Panc1 (cell line): ENCODE measurements at regions not wholly inside any gene's neighbourhood (a gene's known extent, or its start where the extent isn't known, plus 50 kb on each side); places are given as distances from the start of the nearest gene placed in this dataset.

Experiments used
- ATAC-seq: fragments of 200-7000 bp; cut with Tn5 transposase; 2 replicates; pipeline ENCODE4 v1.9.1; 2020; ENCODE audit warnings: mild to moderate bottlenecking, moderate library complexity
- BruUV-seq: library from RNA; stranded (reverse); fragments of 400-500 nt; replicated peaks from 2 replicates; lab custom pipeline; 2021; lab: Mats Ljungman, UMichigan
- CTCF ChIA-PET: fragments of 300-600 bp; sonication (Branson Sonifier 250); formaldehyde crosslinking; loops from one replicate; lab custom pipeline; 2022; ENCODE audit warnings: antibody characterized with exemption; lab: Charles Lee
- POLR2A ChIA-PET: fragments of 300-600 bp; sonication (Branson Sonifier 250); formaldehyde crosslinking; loops from one replicate; lab custom pipeline; 2022; ENCODE audit warnings: antibody characterized with exemption; lab: Charles Lee
- DNase-seq: peaks from one replicate; pipeline ENCODE4 v3.0.0-alpha.2; 2010; ENCODE audit warnings: low read depth, low spot score
- H3K27ac ChIP-seq: 2 replicates; pipeline ENCODE4 v1.5.1; 2011; ENCODE audit warnings: mild to moderate bottlenecking, low read length, inconsistent platforms
- H3K27me3 ChIP-seq: fragments of 200-500 bp; sonication (Bioruptor generic); 2 replicates; pipeline ENCODE4 v1.6.0; 2014; ENCODE audit warnings: low read length, inconsistent platforms; ENCODE audit not compliant: control insufficient read depth, insufficient read depth
- H3K36me3 ChIP-seq: fragments of 200-500 bp; sonication (Bioruptor generic); 2 replicates; pipeline ENCODE4 v1.5.1; 2014; ENCODE audit warnings: inconsistent platforms, mild to moderate bottlenecking, low read length, moderate library complexity; ENCODE audit not compliant: control insufficient read depth, insufficient read depth
- H3K4me1 ChIP-seq: 2 replicates; pipeline ENCODE4 v1.5.1; 2011; ENCODE audit warnings: inconsistent platforms, mild to moderate bottlenecking, low read length, moderate library complexity; ENCODE audit not compliant: control insufficient read depth, insufficient read depth
- H3K4me3 ChIP-seq, 2 experiments: 2 replicates each; pipeline ENCODE4 v1.5.1; 2011 to 2012; ENCODE audit warnings: low read depth in 2 of 2, low read length in 2 of 2, mild to moderate bottlenecking in 2 of 2, inconsistent platforms in 1 of 2, moderate library complexity in 1 of 2
- H3K9me3 ChIP-seq: fragments of 200-500 bp; sonication (Bioruptor generic); 2 replicates; pipeline ENCODE4 v1.5.1; 2014; ENCODE audit warnings: low read depth, mild to moderate bottlenecking, inconsistent platforms, low read length, moderate library complexity; ENCODE audit not compliant: control insufficient read depth, insufficient read depth
- POLR2AphosphoS5 ChIP-seq: IDR thresholded peaks from 2 replicates; pipeline ENCODE4 v1.6.1; 2012; ENCODE audit warnings: mild to moderate bottlenecking, low read depth, low read length, moderate library complexity
- SIN3A ChIP-seq: IDR thresholded peaks from 2 replicates; pipeline ENCODE4 v1.6.1; 2012; ENCODE audit warnings: low read depth, mild to moderate bottlenecking, low read length, moderate library complexity, borderline replicate concordance; ENCODE audit not compliant: insufficient read depth
- TCF7L2 ChIP-seq: IDR thresholded peaks from 2 replicates; pipeline ENCODE4 v1.6.1; 2011; ENCODE audit warnings: mild to moderate bottlenecking, low read depth, low read length, inconsistent platforms
- in situ Hi-C: cut with HindIII; loops from 2 replicates; pipeline ENCODE4 v1.10.0; 2016; ENCODE audit warnings: low sequenced_read_pairs, low pct_unique_long_range_greater_than_20kb
- intact Hi-C: fragments of 100-400 bp; cut with micrococcal nuclease; formaldehyde crosslinking; loops from one replicate; pipeline ENCODE4 v1.10.0; 2022; ENCODE audit not compliant: unreplicated experiment
- TF ChIP-seq, protein P1 (sequence below): fragments of 450-650 bp; IDR thresholded peaks from 2 replicates; pipeline ENCODE4 v1.5.1; 2017; ENCODE audit warnings: mild to moderate bottlenecking
- TF ChIP-seq, protein P2 (sequence below), 2 experiments: IDR thresholded peaks; 2 replicates each; pipeline ENCODE4 v1.6.1; 2011 to 2012; ENCODE audit warnings: low read depth in 2 of 2, control low read depth in 1 of 2, low read length in 1 of 2, mild to moderate bottlenecking in 1 of 2, moderate library complexity in 1 of 2; ENCODE audit not compliant: insufficient read depth in 1 of 2

DNA sequence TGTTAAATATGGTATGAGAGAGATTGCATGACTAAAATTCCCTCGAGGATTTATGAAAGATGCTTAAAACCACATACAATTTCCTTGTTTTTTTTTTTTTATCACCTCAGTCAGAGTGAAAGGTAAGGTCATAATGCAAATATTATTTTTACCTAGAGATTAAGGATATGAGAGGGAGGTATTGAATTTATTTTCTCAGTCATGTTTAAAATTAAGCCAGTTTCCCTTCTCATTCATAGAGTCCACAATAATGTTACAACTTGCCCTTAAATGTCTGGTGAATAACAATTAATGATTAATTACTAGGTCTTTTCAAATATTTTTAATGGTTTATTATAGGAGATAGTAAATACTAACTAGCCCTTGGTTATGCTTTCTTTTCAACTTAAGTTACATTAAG is 144.9 kb upstream of the HAPLN1 start:
- H3K4me1 ChIP-seq, result no peaks in the 10 kb centered on the region
- no peaks in the 10 kb centered on the region for H3K36me3 ChIP-seq
- BruUV-seq, result no TSS peak
- H3K9me3 ChIP-seq, result no peaks in the 10 kb centered on the region
- TF ChIP-seq, protein P1, sequence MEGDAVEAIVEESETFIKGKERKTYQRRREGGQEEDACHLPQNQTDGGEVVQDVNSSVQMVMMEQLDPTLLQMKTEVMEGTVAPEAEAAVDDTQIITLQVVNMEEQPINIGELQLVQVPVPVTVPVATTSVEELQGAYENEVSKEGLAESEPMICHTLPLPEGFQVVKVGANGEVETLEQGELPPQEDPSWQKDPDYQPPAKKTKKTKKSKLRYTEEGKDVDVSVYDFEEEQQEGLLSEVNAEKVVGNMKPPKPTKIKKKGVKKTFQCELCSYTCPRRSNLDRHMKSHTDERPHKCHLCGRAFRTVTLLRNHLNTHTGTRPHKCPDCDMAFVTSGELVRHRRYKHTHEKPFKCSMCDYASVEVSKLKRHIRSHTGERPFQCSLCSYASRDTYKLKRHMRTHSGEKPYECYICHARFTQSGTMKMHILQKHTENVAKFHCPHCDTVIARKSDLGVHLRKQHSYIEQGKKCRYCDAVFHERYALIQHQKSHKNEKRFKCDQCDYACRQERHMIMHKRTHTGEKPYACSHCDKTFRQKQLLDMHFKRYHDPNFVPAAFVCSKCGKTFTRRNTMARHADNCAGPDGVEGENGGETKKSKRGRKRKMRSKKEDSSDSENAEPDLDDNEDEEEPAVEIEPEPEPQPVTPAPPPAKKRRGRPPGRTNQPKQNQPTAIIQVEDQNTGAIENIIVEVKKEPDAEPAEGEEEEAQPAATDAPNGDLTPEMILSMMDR, result no peak
- no peak for TF ChIP-seq TCF7L2
- TF ChIP-seq POLR2AphosphoS5, result no peak
- TF ChIP-seq, protein P2, sequence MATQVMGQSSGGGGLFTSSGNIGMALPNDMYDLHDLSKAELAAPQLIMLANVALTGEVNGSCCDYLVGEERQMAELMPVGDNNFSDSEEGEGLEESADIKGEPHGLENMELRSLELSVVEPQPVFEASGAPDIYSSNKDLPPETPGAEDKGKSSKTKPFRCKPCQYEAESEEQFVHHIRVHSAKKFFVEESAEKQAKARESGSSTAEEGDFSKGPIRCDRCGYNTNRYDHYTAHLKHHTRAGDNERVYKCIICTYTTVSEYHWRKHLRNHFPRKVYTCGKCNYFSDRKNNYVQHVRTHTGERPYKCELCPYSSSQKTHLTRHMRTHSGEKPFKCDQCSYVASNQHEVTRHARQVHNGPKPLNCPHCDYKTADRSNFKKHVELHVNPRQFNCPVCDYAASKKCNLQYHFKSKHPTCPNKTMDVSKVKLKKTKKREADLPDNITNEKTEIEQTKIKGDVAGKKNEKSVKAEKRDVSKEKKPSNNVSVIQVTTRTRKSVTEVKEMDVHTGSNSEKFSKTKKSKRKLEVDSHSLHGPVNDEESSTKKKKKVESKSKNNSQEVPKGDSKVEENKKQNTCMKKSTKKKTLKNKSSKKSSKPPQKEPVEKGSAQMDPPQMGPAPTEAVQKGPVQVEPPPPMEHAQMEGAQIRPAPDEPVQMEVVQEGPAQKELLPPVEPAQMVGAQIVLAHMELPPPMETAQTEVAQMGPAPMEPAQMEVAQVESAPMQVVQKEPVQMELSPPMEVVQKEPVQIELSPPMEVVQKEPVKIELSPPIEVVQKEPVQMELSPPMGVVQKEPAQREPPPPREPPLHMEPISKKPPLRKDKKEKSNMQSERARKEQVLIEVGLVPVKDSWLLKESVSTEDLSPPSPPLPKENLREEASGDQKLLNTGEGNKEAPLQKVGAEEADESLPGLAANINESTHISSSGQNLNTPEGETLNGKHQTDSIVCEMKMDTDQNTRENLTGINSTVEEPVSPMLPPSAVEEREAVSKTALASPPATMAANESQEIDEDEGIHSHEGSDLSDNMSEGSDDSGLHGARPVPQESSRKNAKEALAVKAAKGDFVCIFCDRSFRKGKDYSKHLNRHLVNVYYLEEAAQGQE (IDR thresholded peaks at IDR 0.05; ENCODE audit: insufficient read depth in 1 of 2, low read depth in 2 of 2, low read length in 1 of 2), result no peak
- TF ChIP-seq SIN3A, result no peak
- no peak overlapping the region for H3K4me3 ChIP-seq
- ATAC-seq, result no peak
- no peak overlapping the region for H3K27ac ChIP-seq
- DNase-seq, result no peak
- CTCF ChIA-PET, result no interaction called here
- intact Hi-C loops, result no loop called here
- in situ Hi-C loops, result no loop called here
- POLR2A ChIA-PET, result no interaction called here
- no peaks in the 10 kb centered on the region for H3K27me3 ChIP-seq

DNA sequence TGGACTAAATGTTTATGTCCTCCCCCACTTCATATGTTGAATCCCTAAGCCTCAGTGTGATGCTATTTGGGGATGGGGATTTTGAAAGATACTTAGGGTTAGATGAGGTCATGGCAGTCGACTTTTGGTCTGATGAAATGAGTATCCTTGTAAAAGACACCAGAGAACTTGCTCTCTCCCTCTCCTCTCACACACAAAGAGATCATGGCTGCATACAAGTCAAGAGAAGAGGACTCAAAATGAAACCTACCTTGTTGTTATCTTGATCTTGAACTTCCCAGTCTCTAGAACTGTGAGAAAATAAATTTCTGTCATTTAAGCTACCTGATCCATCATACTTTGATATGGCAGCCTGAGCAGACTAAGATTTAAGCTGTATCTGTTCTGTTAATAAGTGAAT is 144.0 kb upstream of the HAPLN1 start:
- Histone ChIP-seq H3K27ac (no peak overlapping the region), H3K27me3 (no peaks in the 10 kb centered on the region), H3K4me3 (no peak overlapping the region), H3K9me3 (no peaks in the 10 kb centered on the region), H3K4me1 (no peaks in the 10 kb centered on the region), H3K36me3 (no peaks in the 10 kb centered on the region)
- no peak for TF ChIP-seq TCF7L2
- TF ChIP-seq SIN3A, result no peak
- TF ChIP-seq, protein P2 (IDR thresholded peaks at IDR 0.05; ENCODE audit: insufficient read depth in 1 of 2, low read depth in 2 of 2, low read length in 1 of 2), result no peak
- TF ChIP-seq, protein P1, result no peak
- no peak for TF ChIP-seq POLR2AphosphoS5
- CTCF ChIA-PET, result no interaction called here
- no TSS peak for BruUV-seq
- POLR2A ChIA-PET, result no interaction called here
- in situ Hi-C loops, result no loop called here
- ATAC-seq, result no peak
- DNase-seq, result no peak
- intact Hi-C loops, result no loop called here
